OCI-LY3 (cell line): ENCODE measurements at regions not wholly inside any gene's neighbourhood (a gene's known extent, or its start where the extent isn't known, plus 50 kb on each side); places are given as distances from the start of the nearest gene placed in this dataset.

Experiments used
- EZH2phosphoT487 ChIP-seq: fragments of 200-600 bp; shearing (Covaris generic); IDR thresholded peaks from 2 replicates; pipeline ENCODE4 v1.6.1; 2018; ENCODE audit warnings: antibody characterized with exemption, mixed run types, low read depth
- TF ChIP-seq, protein P1 (sequence below): fragments of 200-600, 300-600 bp; sonication (generic); IDR thresholded peaks from 2 replicates; pipeline ENCODE4 v1.5.1; 2014; ENCODE audit warnings: antibody characterized with exemption, low read length, low read depth

DNA sequence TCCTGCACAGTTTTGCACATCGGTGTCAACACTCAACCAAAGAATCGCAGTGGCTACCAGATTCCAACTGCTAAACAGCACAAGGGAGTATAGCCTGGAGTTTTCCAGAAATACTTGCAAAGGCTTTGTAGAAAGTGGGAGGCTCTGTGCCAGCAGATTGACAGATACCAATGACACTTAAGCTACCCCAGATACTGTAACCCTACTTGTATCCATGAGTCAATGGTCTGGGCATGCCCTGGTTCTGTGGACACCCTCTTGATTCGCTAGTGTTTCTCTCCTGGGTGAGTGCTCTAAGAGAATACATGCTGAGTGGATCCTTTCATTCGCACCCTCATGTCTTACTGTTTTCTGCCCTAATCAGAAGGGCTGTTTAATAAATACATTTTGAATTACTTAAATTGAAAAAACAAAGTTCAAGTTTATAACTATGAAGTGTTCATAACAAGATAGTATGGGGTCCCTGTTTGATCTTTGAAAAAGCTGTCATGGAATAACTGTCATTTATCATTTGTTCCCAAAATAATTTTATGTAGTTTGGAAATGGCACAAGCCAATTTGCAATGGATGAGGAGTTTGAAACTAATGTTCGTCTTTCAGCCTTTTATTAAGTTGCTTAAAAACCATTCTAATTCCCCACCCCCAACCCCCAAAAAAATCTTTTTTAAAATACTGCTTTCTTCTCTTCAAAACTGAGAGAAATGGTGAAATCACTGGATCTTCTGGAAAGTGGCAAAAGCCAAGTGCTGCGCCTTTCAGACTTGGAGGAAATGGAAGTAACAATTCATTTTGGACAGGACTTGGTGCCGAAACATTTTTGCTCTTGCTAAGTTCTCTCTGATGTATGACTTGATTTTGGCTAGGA is 600.5 kb upstream of the TENM4 start:
- TF ChIP-seq EZH2phosphoT487: no peak
- TF ChIP-seq, protein P1, sequence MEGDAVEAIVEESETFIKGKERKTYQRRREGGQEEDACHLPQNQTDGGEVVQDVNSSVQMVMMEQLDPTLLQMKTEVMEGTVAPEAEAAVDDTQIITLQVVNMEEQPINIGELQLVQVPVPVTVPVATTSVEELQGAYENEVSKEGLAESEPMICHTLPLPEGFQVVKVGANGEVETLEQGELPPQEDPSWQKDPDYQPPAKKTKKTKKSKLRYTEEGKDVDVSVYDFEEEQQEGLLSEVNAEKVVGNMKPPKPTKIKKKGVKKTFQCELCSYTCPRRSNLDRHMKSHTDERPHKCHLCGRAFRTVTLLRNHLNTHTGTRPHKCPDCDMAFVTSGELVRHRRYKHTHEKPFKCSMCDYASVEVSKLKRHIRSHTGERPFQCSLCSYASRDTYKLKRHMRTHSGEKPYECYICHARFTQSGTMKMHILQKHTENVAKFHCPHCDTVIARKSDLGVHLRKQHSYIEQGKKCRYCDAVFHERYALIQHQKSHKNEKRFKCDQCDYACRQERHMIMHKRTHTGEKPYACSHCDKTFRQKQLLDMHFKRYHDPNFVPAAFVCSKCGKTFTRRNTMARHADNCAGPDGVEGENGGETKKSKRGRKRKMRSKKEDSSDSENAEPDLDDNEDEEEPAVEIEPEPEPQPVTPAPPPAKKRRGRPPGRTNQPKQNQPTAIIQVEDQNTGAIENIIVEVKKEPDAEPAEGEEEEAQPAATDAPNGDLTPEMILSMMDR: no peak
